HepG2 (cell line): ENCODE measurements at regions not wholly inside any gene's neighbourhood (a gene's known extent, or its start where the extent isn't known, plus 50 kb on each side); places are given as distances from the start of the nearest gene placed in this dataset.

ENCODE experiments used
- ATAC-seq: fragments of 200-7000 bp; cut with Tn5 transposase; 3 replicates; pipeline ENCODE4 v1.9.1; 2020; ENCODE audit warnings: mild to moderate bottlenecking, moderate library complexity
- BruUV-seq: library from RNA; stranded (reverse); fragments of 400-500 nt; replicated peaks from 2 replicates; lab custom pipeline; 2021; lab: Mats Ljungman, UMichigan
- CTCF ChIA-PET: fragments of 300-600 bp; formaldehyde crosslinking; extraction: SDS; loops from one replicate; lab custom pipeline; 2021; ENCODE audit warnings: low total read pairs, inconsistent platforms, low intra/inter-chr PET ratio; lab: Yijun Ruan, JAX
- POLR2A ChIA-PET: fragments of 350-600 bp; sonication (Branson Sonifier 250); formaldehyde crosslinking; loops from one replicate; lab custom pipeline; 2020; ENCODE audit warnings: antibody characterized with exemption, inconsistent platforms; lab: Yijun Ruan, JAX
- DNase-seq: peaks from one replicate; pipeline ENCODE4 v3.0.0-alpha.2; 2015; ENCODE audit warnings: low spot score
- FAIRE-seq: peaks from 3 replicates; lab custom pipeline; 2011; peaks lifted over from hg19 to GRCh38; lab: Jason Lieb, UNC
- H2AFZ ChIP-seq: one replicate; pipeline ENCODE4 v1.6.1; 2011; ENCODE audit warnings: low read length, inconsistent platforms
- H3K27ac ChIP-seq: fragments of 300-600 bp; 3 replicates; pipeline ENCODE4 v1.8.0; 2011; ENCODE audit warnings: mixed run types, mild to moderate bottlenecking, mixed read lengths, low read length, inconsistent platforms; ENCODE audit not compliant: insufficient read depth; ENCODE audit errors: extremely low read length
- H3K27me3 ChIP-seq, 2 experiments: fragments of 200-600 bp in 1 of 2; 2 replicates in 1 of 2; 3 replicates in 1 of 2; pipeline versions ENCODE4 v1.6.0 to v1.8.0; 2011; ENCODE audit warnings: low read length in 2 of 2, mild to moderate bottlenecking in 2 of 2, moderate library complexity in 2 of 2, inconsistent platforms in 1 of 2; ENCODE audit not compliant: insufficient read depth in 2 of 2, control insufficient read depth in 1 of 2
- H3K36me3 ChIP-seq, 2 experiments: fragments of 200-600 bp in 1 of 2; replicated peaks in 1 of 2; 2 replicates in 1 of 2; 3 replicates in 1 of 2; pipeline versions ENCODE4 v1.5.1 to v1.8.0; 2011; ENCODE audit warnings: low read length in 2 of 2, inconsistent platforms in 1 of 2; ENCODE audit not compliant: insufficient read depth in 2 of 2, control insufficient read depth in 1 of 2
- H3K4me1 ChIP-seq: 2 replicates; pipeline ENCODE4 v1.5.1; 2012; ENCODE audit warnings: low read length, inconsistent platforms; ENCODE audit not compliant: insufficient read depth
- H3K4me2 ChIP-seq: 2 replicates; pipeline ENCODE4 v1.6.0; 2011; ENCODE audit warnings: low read depth, low read length, inconsistent platforms
- H3K4me3 ChIP-seq, 3 experiments: fragments of 200-600 bp in 1 of 3; sonication (generic), shearing (Covaris generic) in 1 of 3; replicated peaks in 1 of 3; 2 replicates each; pipeline ENCODE4 v1.5.1; 2011 to 2016; ENCODE audit warnings: low read length in 3 of 3, inconsistent platforms in 2 of 3, low read depth in 2 of 3, mild to moderate bottlenecking in 2 of 3, control low read depth in 1 of 3, mixed read lengths in 1 of 3; ENCODE audit not compliant: insufficient read depth in 1 of 3
- H3K79me2 ChIP-seq: one replicate; pipeline ENCODE4 v1.6.1; 2011; ENCODE audit warnings: low read length, inconsistent platforms; ENCODE audit not compliant: insufficient read depth
- H3K9ac ChIP-seq: 2 replicates; pipeline ENCODE4 v1.6.0; 2011; ENCODE audit warnings: mild to moderate bottlenecking, low read depth, low read length, inconsistent platforms; ENCODE audit not compliant: insufficient read depth
- H3K9me3 ChIP-seq: 2 replicates; pipeline ENCODE4 v1.5.1; 2012; ENCODE audit warnings: mild to moderate bottlenecking, low read length
- H4K20me1 ChIP-seq: 2 replicates; pipeline ENCODE4 v1.6.0; 2011; ENCODE audit warnings: inconsistent platforms, mild to moderate bottlenecking, low read length, moderate library complexity; ENCODE audit not compliant: insufficient read depth
- CEBPB ChIP-seq: IDR thresholded peaks from 2 replicates; pipeline ENCODE4 v1.6.1; 2011; ENCODE audit warnings: low read depth, low read length, improper control_type of control experiment, borderline replicate concordance
- CENPBD1 ChIP-seq: sonication (generic); formaldehyde crosslinking; IDR thresholded peaks from 2 replicates; pipeline ENCODE4 v1.8.0; 2022; ENCODE audit warnings: missing genetic modification reagents, low read depth, mild to moderate bottlenecking, borderline replicate concordance
- DR1 ChIP-seq: sonication (generic); formaldehyde crosslinking; IDR thresholded peaks from 2 replicates; pipeline ENCODE4 v1.8.0; 2021; ENCODE audit warnings: mild to moderate bottlenecking, missing genetic modification reagents, inconsistent platforms
- IKZF1 ChIP-seq: fragments of 450-650 bp; IDR thresholded peaks from 2 replicates; pipeline ENCODE4 v1.7.1; 2016
- MATR3 ChIP-seq: sonication (generic); formaldehyde crosslinking; IDR thresholded peaks from 2 replicates; pipeline ENCODE4 v1.4.0; 2020; ENCODE audit warnings: missing genetic modification reagents
- SNRNP70 ChIP-seq: fragments of 200-400 bp; formaldehyde crosslinking; IDR thresholded peaks from 2 replicates; pipeline ENCODE4 v1.6.1; 2017; ENCODE audit warnings: mild to moderate bottlenecking, low read depth, low read length, moderate library complexity
- SPEN ChIP-seq: sonication (generic); formaldehyde crosslinking; IDR thresholded peaks from 2 replicates; pipeline ENCODE4 v1.5.1; 2020; ENCODE audit warnings: low read depth, mild to moderate bottlenecking, missing genetic modification reagents
- SRF ChIP-seq: IDR thresholded peaks from 2 replicates; pipeline ENCODE4 v1.6.1; 2011; ENCODE audit warnings: mild to moderate bottlenecking, low read depth, low read length, moderate library complexity
- ZBTB49 ChIP-seq: sonication (generic); formaldehyde crosslinking; IDR thresholded peaks from 2 replicates; pipeline ENCODE4 v1.4.0; 2020; ENCODE audit warnings: missing genetic modification reagents, borderline replicate concordance
- ZBTB7A ChIP-seq: sonication (generic); formaldehyde crosslinking; IDR thresholded peaks from 2 replicates; pipeline ENCODE4 v1.8.0; 2022; ENCODE audit warnings: mild to moderate bottlenecking, missing genetic modification reagents
- ZNF580 ChIP-seq: IDR thresholded peaks from 2 replicates; pipeline ENCODE4 v1.6.1; 2016; ENCODE audit warnings: low read depth, borderline replicate concordance
- ZNF749 ChIP-seq: sonication (generic); formaldehyde crosslinking; IDR thresholded peaks from 2 replicates; pipeline ENCODE4 v1.8.0; 2022; ENCODE audit warnings: mild to moderate bottlenecking, missing genetic modification reagents, moderate library complexity, borderline replicate concordance
- ZSCAN5A ChIP-seq: sonication (generic); formaldehyde crosslinking; IDR thresholded peaks from 2 replicates; pipeline ENCODE4 v1.8.0; 2022; ENCODE audit warnings: mild to moderate bottlenecking, missing genetic modification reagents, borderline replicate concordance
- WGBS: methylation state at CpG from one replicate; pipeline ENCODE4 v1.1.6; 2017; ENCODE audit warnings: low lambda C conversion rate; 5-methylcytosine and 5-hydroxymethylcytosine counted together
- in situ Hi-C: cut with HindIII; loops from 2 replicates; pipeline ENCODE4 v1.10.0; 2017; ENCODE audit warnings: low pct_unique_long_range_greater_than_20kb; ENCODE audit not compliant: extremely low pct_ligation_motif_present
- intact Hi-C: fragments of 100-400 bp; cut with micrococcal nuclease; formaldehyde crosslinking; loops from one replicate; pipeline ENCODE4 v1.10.0; 2022; ENCODE audit not compliant: unreplicated experiment

- POLR2A ChIA-PET = no interaction called here
- H2AFZ ChIP-seq = no peak overlapping the region
- CTCF ChIA-PET = no interaction called here
Measured at GRCh38 chr12:86634456-86635410, 378.5 kb upstream of the MGAT4C start.

GRCh38 chr12:86627001-86627400 is 370.8 kb upstream of the MGAT4C start:
- in situ Hi-C loops = no loop called here
- Histone ChIP-seq H3K9me3 (peaks cover 23% of the 10 kb centered on the region), H3K4me1 (no peaks in the 10 kb centered on the region), H3K79me2 (no peaks in the 10 kb centered on the region), H3K27me3 (no peaks in the 10 kb centered on the region), H2AFZ (no peak overlapping the region), H3K4me3 (no peak overlapping the region), H4K20me1 (no peaks in the 10 kb centered on the region), H3K36me3 (no peaks in the 10 kb centered on the region), H3K27ac (no peak overlapping the region), H3K4me2 (no peak overlapping the region), H3K9ac (no peak overlapping the region)
- no peak for ATAC-seq
- intact Hi-C loops = no loop called here
- ChIA-PET POLR2A (no interaction called here), CTCF (no interaction called here)
- no peak for FAIRE-seq
- no TSS peak for BruUV-seq
- no CpG with 5 or more reads among the region's 3 CpGs for WGBS
- DNase-seq = no peak
- TF ChIP-seq CEBPB = no peak
- no peak for TF ChIP-seq MATR3 (CRISPR knock-in tag)
- TF ChIP-seq ZNF580 (CRISPR knock-in tag) = no peak
- no peak for TF ChIP-seq ZSCAN5A (CRISPR knock-in tag)
- TF ChIP-seq SPEN (CRISPR knock-in tag) = no peak
- no peak for TF ChIP-seq IKZF1
- TF ChIP-seq SRF = no peak
- TF ChIP-seq ZBTB49 (CRISPR knock-in tag) = no peak
- no peak for TF ChIP-seq CENPBD1
- TF ChIP-seq SNRNP70 = no peak

More at GRCh38 chr12:86634456-86635410, 378.5 kb upstream of the MGAT4C start:
- TF ChIP-seq ZNF749 (CRISPR knock-in tag) = no peak
- no peak for TF ChIP-seq ZBTB7A
- TF ChIP-seq DR1 (CRISPR knock-in tag) = no peak
- TF ChIP-seq, all 625 proteins: peak for 0
- Histone ChIP-seq H3K36me3 (no peaks in the 10 kb centered on the region), H3K4me1 (no peaks in the 10 kb centered on the region), H3K9ac (no peak overlapping the region), H3K27ac (no peak overlapping the region), H3K4me2 (no peak overlapping the region), H4K20me1 (no peaks in the 10 kb centered on the region), H3K79me2 (no peaks in the 10 kb centered on the region), H3K9me3 (no peaks in the 10 kb centered on the region), H3K27me3 (no peaks in the 10 kb centered on the region), H3K4me3 (no peak overlapping the region)
- DNase-seq (no peak), FAIRE-seq (no peak), ATAC-seq (no peak)
- in situ Hi-C loops = no loop called here
- no TSS peak for BruUV-seq
- intact Hi-C loops = no loop called here
- WGBS = 3% methylated on average over 4 of the region's 4 CpGs
